GM21737 (cell line): ENCODE measurements at regions not wholly inside any gene's neighbourhood (a gene's known extent, or its start where the extent isn't known, plus 50 kb on each side); places are given as distances from the start of the nearest gene placed in this dataset.

Source experiments
- ATAC-seq: cut with Tn5 transposase; IDR thresholded peaks from one replicate; pipeline ENCODE4 v1.9.1; 2021; ENCODE audit warnings: mild to moderate bottlenecking, moderate library complexity; ENCODE audit not compliant: unreplicated experiment

GRCh38 chr18:39801848-39802247 lies 2153.2 kb upstream of the PIK3C3 start:
- no peak for ATAC-seq

- no peak for ATAC-seq
These were observed 2154.0 kb upstream of the PIK3C3 start for GRCh38 chr18:39801010-39801409.

GRCh38 chr18:39799006-39799405 lies 2156.0 kb upstream of the PIK3C3 start:
- ATAC-seq: no peak

GRCh38 chr18:39796393-39796792 lies 2158.6 kb upstream of the PIK3C3 start:
- no peak for ATAC-seq

GRCh38 chr18:39795350-39795749 lies 2159.7 kb upstream of the PIK3C3 start:
- ATAC-seq: no peak

- ATAC-seq: no peak
These were observed 2161.4 kb upstream of the PIK3C3 start for GRCh38 chr18:39793609-39794008.

- ATAC-seq: no peak
These were observed 2166.7 kb upstream of the PIK3C3 start for GRCh38 chr18:39788383-39788782.

GRCh38 chr18:39786477-39786876 lies 2168.6 kb upstream of the PIK3C3 start:
- ATAC-seq: no peak

GRCh38 chr18:39784541-39784940 lies 2170.5 kb upstream of the PIK3C3 start:
- no peak for ATAC-seq

- no peak for ATAC-seq
These were observed 2173.5 kb upstream of the PIK3C3 start for GRCh38 chr18:39781565-39781964.

- no peak for ATAC-seq
These were observed 2174.3 kb upstream of the PIK3C3 start for GRCh38 chr18:39780774-39781173.

- no peak for ATAC-seq
These were observed 2175.1 kb upstream of the PIK3C3 start for GRCh38 chr18:39779926-39780325.

GRCh38 chr18:39776766-39777165 lies 2178.3 kb upstream of the PIK3C3 start:
- ATAC-seq: no peak

- ATAC-seq: no peak
These were observed 2180.0 kb upstream of the PIK3C3 start for GRCh38 chr18:39774957-39775598.

GRCh38 chr18:39773646-39774045 lies 2181.4 kb upstream of the PIK3C3 start:
- no peak for ATAC-seq

- ATAC-seq: no peak
These were observed 2182.7 kb upstream of the PIK3C3 start for GRCh38 chr18:39772155-39772919.

GRCh38 chr18:39770399-39770798 lies 2184.6 kb upstream of the PIK3C3 start:
- no peak for ATAC-seq

- ATAC-seq: no peak
These were observed 2190.2 kb upstream of the PIK3C3 start for GRCh38 chr18:39764873-39765272.

- ATAC-seq: no peak
These were observed 2193.8 kb upstream of the PIK3C3 start for GRCh38 chr18:39761273-39761672.

- no peak for ATAC-seq
These were observed 2194.3 kb upstream of the CELF4 start for GRCh38 chr18:39759926-39760325.

- ATAC-seq: no peak
These were observed 2187.6 kb upstream of the CELF4 start for GRCh38 chr18:39753178-39753577.

GRCh38 chr18:39752351-39752750 lies 2186.8 kb upstream of the CELF4 start:
- ATAC-seq: no peak

GRCh38 chr18:39751921-39752320 lies 2186.3 kb upstream of the CELF4 start:
- ATAC-seq: no peak
